ENCODE measurements at regions not wholly inside any gene's neighbourhood (a gene's known extent, or its start where the extent isn't known, plus 50 kb on each side); places are given as distances from the start of the nearest gene placed in this dataset.

GRCh38 chr4:24262616-24263015 is 321.7 kb downstream of the DHX15 start:
- Mint-ChIP-seq H3K4me3 (no peak overlapping the region), H3K4me1 (ENCODE audit: low read depth) (no peaks in the 10 kb centered on the region), H3K27ac (no peak overlapping the region), H3K9me3 (no peaks in the 10 kb centered on the region), H3K36me3 (no peaks in the 10 kb centered on the region), H3K27me3 (no peaks in the 10 kb centered on the region)
- POLR2A ChIA-PET = no interaction called here
- intact Hi-C loops (cut with micrococcal nuclease) = no loop called here
- CTCF ChIA-PET = no interaction called here
- DNase-seq = no peak

GRCh38 chr4:24262084-24262483 is 322.3 kb downstream of the DHX15 start:
- DNase-seq = no peak
- no peaks in the 10 kb centered on the region for H3K36me3 Mint-ChIP-seq
- no peak overlapping the region for H3K27ac Mint-ChIP-seq
- no peak overlapping the region for H3K4me3 Mint-ChIP-seq
- ChIA-PET CTCF (no interaction called here), POLR2A (no interaction called here)
- intact Hi-C loops (cut with micrococcal nuclease) = no loop called here
- H3K27me3 Mint-ChIP-seq = no peaks in the 10 kb centered on the region
- no peaks in the 10 kb centered on the region for H3K4me1 Mint-ChIP-seq (ENCODE audit: low read depth)
- no peaks in the 10 kb centered on the region for H3K9me3 Mint-ChIP-seq

- H3K9me3 Mint-ChIP-seq = no peaks in the 10 kb centered on the region
- POLR2A ChIA-PET = no interaction called here
- no peak overlapping the region for H3K27ac Mint-ChIP-seq
- DNase-seq = no peak
- no peaks in the 10 kb centered on the region for H3K36me3 Mint-ChIP-seq
- no peaks in the 10 kb centered on the region for H3K27me3 Mint-ChIP-seq
- H3K4me3 Mint-ChIP-seq = no peak overlapping the region
- no peaks in the 10 kb centered on the region for H3K4me1 Mint-ChIP-seq (ENCODE audit: low read depth)
- CTCF ChIA-PET = no interaction called here
- intact Hi-C loops (cut with micrococcal nuclease) = no loop called here
These were observed 323.3 kb downstream of the DHX15 start for GRCh38 chr4:24260923-24261564.

GRCh38 chr4:24260133-24260715 is 324.1 kb downstream of the DHX15 start:
- ChIA-PET CTCF (no interaction called here), POLR2A (no interaction called here)
- Mint-ChIP-seq H3K27me3 (no peaks in the 10 kb centered on the region), H3K27ac (no peak overlapping the region), H3K9me3 (no peaks in the 10 kb centered on the region), H3K4me1 (ENCODE audit: low read depth) (no peaks in the 10 kb centered on the region), H3K36me3 (no peaks in the 10 kb centered on the region), H3K4me3 (no peak overlapping the region)
- DNase-seq = no peak
- intact Hi-C loops (cut with micrococcal nuclease) = no loop called here

GRCh38 chr4:24256547-24256946 is 327.8 kb downstream of the DHX15 start:
- no peak overlapping the region for H3K4me3 Mint-ChIP-seq

GRCh38 chr4:24256066-24256465 is 328.3 kb downstream of the DHX15 start:
- intact Hi-C loops (cut with micrococcal nuclease) = no loop called here
- Mint-ChIP-seq H3K27ac (no peak overlapping the region), H3K9me3 (no peaks in the 10 kb centered on the region), H3K27me3 (no peaks in the 10 kb centered on the region), H3K4me3 (no peak overlapping the region), H3K4me1 (ENCODE audit: low read depth) (no peaks in the 10 kb centered on the region), H3K36me3 (no peaks in the 10 kb centered on the region)
- ChIA-PET POLR2A (no interaction called here), CTCF (no interaction called here)
- DNase-seq = no peak

More at GRCh38 chr4:24256547-24256946, 327.8 kb downstream of the DHX15 start:
- ChIA-PET CTCF (no interaction called here), POLR2A (no interaction called here)
- Mint-ChIP-seq H3K36me3 (no peaks in the 10 kb centered on the region), H3K27ac (no peak overlapping the region), H3K27me3 (no peaks in the 10 kb centered on the region), H3K9me3 (no peaks in the 10 kb centered on the region), H3K4me1 (ENCODE audit: low read depth) (no peaks in the 10 kb centered on the region)
- no peak for DNase-seq
- intact Hi-C loops (cut with micrococcal nuclease) = no loop called here

GRCh38 chr4:24252121-24252520 is 332.2 kb downstream of the DHX15 start:
- intact Hi-C loops (cut with micrococcal nuclease) = no loop called here
- no peak overlapping the region for H3K27ac Mint-ChIP-seq
- CTCF ChIA-PET = interaction anchor here (0.6 kb wide), 1 partner anchor 168 kb away, joined by 3 read pairs; no protein-coding TSS in a partner anchor
- H3K36me3 Mint-ChIP-seq = no peaks in the 10 kb centered on the region
- no peak for DNase-seq
- no peak overlapping the region for H3K4me3 Mint-ChIP-seq
- no peaks in the 10 kb centered on the region for H3K27me3 Mint-ChIP-seq
- POLR2A ChIA-PET = no interaction called here
- no peaks in the 10 kb centered on the region for H3K4me1 Mint-ChIP-seq (ENCODE audit: low read depth)
- no peaks in the 10 kb centered on the region for H3K9me3 Mint-ChIP-seq

GRCh38 chr4:24251589-24251988 is 332.8 kb downstream of the DHX15 start:
- intact Hi-C loops (cut with micrococcal nuclease) = no loop called here
- no peak overlapping the region for H3K4me3 Mint-ChIP-seq
- H3K36me3 Mint-ChIP-seq = no peaks in the 10 kb centered on the region
- H3K9me3 Mint-ChIP-seq = no peaks in the 10 kb centered on the region
- DNase-seq = no peak
- no peaks in the 10 kb centered on the region for H3K4me1 Mint-ChIP-seq (ENCODE audit: low read depth)
- H3K27ac Mint-ChIP-seq = no peak overlapping the region
- POLR2A ChIA-PET = no interaction called here
- CTCF ChIA-PET = no interaction called here
- no peaks in the 10 kb centered on the region for H3K27me3 Mint-ChIP-seq

- Mint-ChIP-seq H3K4me1 (ENCODE audit: low read depth) (no peaks in the 10 kb centered on the region), H3K4me3 (no peak overlapping the region), H3K27ac (no peak overlapping the region), H3K36me3 (no peaks in the 10 kb centered on the region), H3K9me3 (no peaks in the 10 kb centered on the region), H3K27me3 (no peaks in the 10 kb centered on the region)
- CTCF ChIA-PET = no interaction called here
- DNase-seq = no peak
- intact Hi-C loops (cut with micrococcal nuclease) = no loop called here
- POLR2A ChIA-PET = no interaction called here
These were observed 334.4 kb downstream of the DHX15 start for GRCh38 chr4:24249972-24250371.

GRCh38 chr4:24248674-24249630 is 335.4 kb downstream of the DHX15 start:
- Mint-ChIP-seq H3K27ac (no peak overlapping the region), H3K36me3 (no peaks in the 10 kb centered on the region), H3K4me1 (ENCODE audit: low read depth) (no peaks in the 10 kb centered on the region), H3K9me3 (no peaks in the 10 kb centered on the region), H3K27me3 (no peaks in the 10 kb centered on the region), H3K4me3 (no peak overlapping the region)
- POLR2A ChIA-PET = no interaction called here
- no peak for DNase-seq
- intact Hi-C loops (cut with micrococcal nuclease) = no loop called here
- CTCF ChIA-PET = interaction anchor here (0.7 kb wide), 1 partner anchor 1207 kb away, joined by 3 read pairs; no protein-coding TSS in a partner anchor

GRCh38 chr4:24245491-24245820 is 338.9 kb downstream of the DHX15 start:
- Mint-ChIP-seq H3K9me3 (no peaks in the 10 kb centered on the region), H3K36me3 (no peaks in the 10 kb centered on the region), H3K27me3 (no peaks in the 10 kb centered on the region), H3K4me3 (no peak overlapping the region), H3K4me1 (ENCODE audit: low read depth) (no peaks in the 10 kb centered on the region), H3K27ac (no peak overlapping the region)
- POLR2A ChIA-PET = no interaction called here
- CTCF ChIA-PET = no interaction called here
- intact Hi-C loops (cut with micrococcal nuclease) = no loop called here
- no peak for DNase-seq

- no peak for DNase-seq
- no peaks in the 10 kb centered on the region for H3K36me3 Mint-ChIP-seq
These were observed 339.5 kb downstream of the DHX15 start for GRCh38 chr4:24244663-24245490.

More at GRCh38 chr4:24244663-24245490, 339.5 kb downstream of the DHX15 start:
- ChIA-PET POLR2A (no interaction called here), CTCF (no interaction called here)
- Mint-ChIP-seq H3K4me3 (no peak overlapping the region), H3K27me3 (no peaks in the 10 kb centered on the region), H3K4me1 (ENCODE audit: low read depth) (no peaks in the 10 kb centered on the region), H3K27ac (no peak overlapping the region), H3K9me3 (no peaks in the 10 kb centered on the region)
- intact Hi-C loops (cut with micrococcal nuclease) = no loop called here

All from activated CD4-positive, alpha-beta memory T cell treated with anti-CD3 and anti-CD28 coated beads for 36 hours (primary cell).